AG04449 (cell line): ENCODE measurements at regions not wholly inside any gene's neighbourhood (a gene's known extent, or its start where the extent isn't known, plus 50 kb on each side); places are given as distances from the start of the nearest gene placed in this dataset.

Experiments used
- CTCF ChIA-PET: fragments of 350-600 bp; formaldehyde crosslinking; extraction: SDS; loops from one replicate; lab custom pipeline; 2021; ENCODE audit warnings: antibody characterized with exemption; lab: Yijun Ruan, JAX
- POLR2A ChIA-PET: fragments of 400-600, 350-600 bp; formaldehyde crosslinking; extraction: SDS; loops from one replicate; lab custom pipeline; 2020; ENCODE audit warnings: antibody characterized with exemption, inconsistent platforms; lab: Yijun Ruan, JAX
- DNase-seq: peaks from one replicate; pipeline ENCODE4 v3.0.0-alpha.2; 2010; ENCODE audit warnings: low read depth, low spot score
- H3K4me3 ChIP-seq: 2 replicates; pipeline ENCODE4 v1.5.1; 2011; ENCODE audit warnings: low read depth, mild to moderate bottlenecking, control low read depth, low read length
- TF ChIP-seq, protein P1 (sequence below): IDR thresholded peaks from one replicate; pipeline ENCODE4 v1.5.1; 2011; ENCODE audit warnings: mild to moderate bottlenecking, moderate library complexity, low read length, control low read depth, inconsistent platforms; ENCODE audit not compliant: insufficient read depth; ENCODE audit errors: missing control alignments

DNA sequence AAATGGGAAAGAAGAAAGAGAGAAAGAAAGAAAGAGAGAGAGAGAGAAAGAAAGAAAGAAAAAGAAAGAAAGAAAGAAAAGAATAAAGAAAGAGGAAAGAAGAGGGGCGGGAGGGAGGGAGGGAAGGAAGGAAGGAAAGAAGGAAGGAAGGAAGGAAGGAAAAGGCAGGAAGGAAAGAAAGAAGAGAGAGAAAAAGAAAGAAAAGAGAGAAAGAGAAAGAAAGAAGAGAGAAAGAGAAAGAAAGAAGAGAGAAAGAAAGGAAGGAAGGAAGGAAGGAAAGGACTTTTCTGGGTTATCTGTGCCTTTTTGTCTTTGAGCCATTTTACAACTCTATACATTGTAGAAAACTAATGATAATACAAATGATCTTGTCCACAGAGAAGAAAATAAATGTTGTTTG is 136.6 kb upstream of the SMAD3 start:
- POLR2A ChIA-PET: no interaction called here

DNA sequence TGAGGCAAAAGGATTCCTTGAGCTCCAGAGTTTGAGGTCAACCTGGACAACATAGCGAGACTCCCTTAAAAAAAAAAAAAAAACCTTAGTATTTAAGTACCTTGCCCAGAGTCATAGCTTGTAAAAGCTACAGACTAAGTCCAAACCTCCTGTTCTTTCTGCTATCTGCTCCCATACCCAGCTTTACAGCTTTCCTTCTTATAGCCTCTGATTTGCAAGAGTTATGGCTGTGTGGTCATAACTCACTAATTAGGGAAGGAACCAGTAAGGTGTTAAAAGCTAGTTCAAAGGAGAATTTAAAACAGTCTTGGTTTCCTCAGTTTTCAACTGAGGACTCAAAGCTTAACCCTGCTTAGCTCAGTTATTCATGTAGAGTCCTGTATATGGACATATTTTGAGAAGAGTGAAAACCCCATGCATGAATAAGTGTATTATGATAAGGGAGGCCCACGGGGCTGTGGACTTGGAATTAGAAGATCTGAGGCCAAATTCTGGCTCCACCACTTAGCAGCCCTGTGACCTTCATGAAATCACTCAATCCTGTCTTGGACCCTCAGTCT is 135.5 kb upstream of the SMAD3 start:
- H3K4me3 ChIP-seq: no peak overlapping the region
- ChIA-PET CTCF (no interaction called here), POLR2A (no interaction called here)
- no peak for DNase-seq
- TF ChIP-seq, protein P1, sequence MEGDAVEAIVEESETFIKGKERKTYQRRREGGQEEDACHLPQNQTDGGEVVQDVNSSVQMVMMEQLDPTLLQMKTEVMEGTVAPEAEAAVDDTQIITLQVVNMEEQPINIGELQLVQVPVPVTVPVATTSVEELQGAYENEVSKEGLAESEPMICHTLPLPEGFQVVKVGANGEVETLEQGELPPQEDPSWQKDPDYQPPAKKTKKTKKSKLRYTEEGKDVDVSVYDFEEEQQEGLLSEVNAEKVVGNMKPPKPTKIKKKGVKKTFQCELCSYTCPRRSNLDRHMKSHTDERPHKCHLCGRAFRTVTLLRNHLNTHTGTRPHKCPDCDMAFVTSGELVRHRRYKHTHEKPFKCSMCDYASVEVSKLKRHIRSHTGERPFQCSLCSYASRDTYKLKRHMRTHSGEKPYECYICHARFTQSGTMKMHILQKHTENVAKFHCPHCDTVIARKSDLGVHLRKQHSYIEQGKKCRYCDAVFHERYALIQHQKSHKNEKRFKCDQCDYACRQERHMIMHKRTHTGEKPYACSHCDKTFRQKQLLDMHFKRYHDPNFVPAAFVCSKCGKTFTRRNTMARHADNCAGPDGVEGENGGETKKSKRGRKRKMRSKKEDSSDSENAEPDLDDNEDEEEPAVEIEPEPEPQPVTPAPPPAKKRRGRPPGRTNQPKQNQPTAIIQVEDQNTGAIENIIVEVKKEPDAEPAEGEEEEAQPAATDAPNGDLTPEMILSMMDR: no peak

More for the DNA sequence above, 136.6 kb upstream of the SMAD3 start:
- DNase-seq: no peak
- H3K4me3 ChIP-seq: no peak overlapping the region
- CTCF ChIA-PET: interaction anchor here (1.2 kb wide), 1 partner anchor 17 kb away, joined by 4 read pairs; no protein-coding TSS in a partner anchor
- TF ChIP-seq, protein P1: no peak

DNA sequence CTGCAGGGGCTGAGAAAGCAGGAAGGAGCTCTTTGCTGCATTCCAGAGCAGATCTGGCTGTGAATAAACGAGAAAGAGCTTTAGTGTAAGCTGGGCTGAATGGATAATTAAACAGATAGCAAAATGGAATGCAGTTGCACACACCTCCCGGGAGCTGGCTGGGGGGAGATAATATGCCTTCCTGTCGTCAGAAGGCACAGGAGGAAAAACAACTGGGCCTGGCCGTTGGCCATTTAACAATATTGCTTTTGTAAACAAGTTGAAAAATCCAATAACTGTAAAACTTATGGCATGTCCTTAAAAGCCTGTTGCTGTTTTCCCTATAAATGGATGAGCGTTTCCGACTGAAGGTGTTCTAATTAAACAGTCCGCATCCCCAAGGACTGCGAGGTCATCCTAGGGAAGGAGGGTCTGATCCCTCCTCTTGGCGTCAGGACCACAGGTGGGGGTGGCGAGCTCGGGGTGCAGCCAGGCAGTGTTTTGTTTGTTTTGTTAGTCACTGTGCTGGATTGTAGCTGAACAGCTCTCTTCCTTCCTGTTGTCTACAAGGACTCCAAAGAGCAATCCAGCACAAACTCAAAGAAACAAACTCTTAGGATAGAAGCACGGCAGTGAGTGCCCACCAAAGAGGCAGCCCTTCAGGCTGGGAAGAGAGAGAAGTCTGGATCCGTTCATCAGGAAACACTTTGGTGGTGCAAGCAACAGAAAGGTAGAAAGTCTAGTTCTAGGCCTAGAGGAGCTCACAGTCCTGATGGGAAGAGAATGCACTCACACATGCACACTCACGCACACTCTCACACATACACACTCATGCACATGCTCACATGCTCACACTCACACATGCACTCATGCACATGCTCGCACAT is 133.4 kb upstream of the SMAD3 start:
- peak overlapping the region; percentile 13 for H3K4me3 ChIP-seq
- CTCF ChIA-PET: interaction anchor here (0.6 to 2.7 kb wide), 4 partner anchors 9 to 738 kb away, joined by 3 to 8 read pairs (median 3); no protein-coding TSS in a partner anchor
- POLR2A ChIA-PET: interaction anchor here (1.2 kb wide), 1 partner anchor 13 kb away, joined by 3 read pairs; no protein-coding TSS in a partner anchor

DNA sequence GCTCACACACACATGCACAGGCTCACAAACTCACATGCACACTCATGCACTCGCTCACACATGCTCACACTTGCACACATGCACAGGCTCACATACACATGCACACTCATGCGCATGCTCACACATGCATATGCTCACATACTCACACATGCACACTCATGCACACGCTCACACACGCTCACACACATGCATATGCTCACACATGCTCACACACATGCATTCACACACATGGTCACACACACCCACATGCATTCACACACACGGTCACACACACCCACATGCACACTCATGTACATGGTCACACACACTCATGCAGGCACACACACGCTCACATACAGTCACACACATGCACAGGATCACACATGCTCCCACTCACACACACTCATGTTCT is 132.8 kb upstream of the SMAD3 start:
- POLR2A ChIA-PET: no interaction called here
- TF ChIP-seq, protein P1: no peak
- no peak overlapping the region for H3K4me3 ChIP-seq
- DNase-seq: no peak
- CTCF ChIA-PET: interaction anchor here (1.0 to 2.7 kb wide), 3 partner anchors 10 to 31 kb away, joined by 3 to 8 read pairs (median 4); no protein-coding TSS in a partner anchor

More for the DNA sequence above, 133.4 kb upstream of the SMAD3 start:
- TF ChIP-seq, protein P1: no peak
- DNase-seq: no peak

DNA sequence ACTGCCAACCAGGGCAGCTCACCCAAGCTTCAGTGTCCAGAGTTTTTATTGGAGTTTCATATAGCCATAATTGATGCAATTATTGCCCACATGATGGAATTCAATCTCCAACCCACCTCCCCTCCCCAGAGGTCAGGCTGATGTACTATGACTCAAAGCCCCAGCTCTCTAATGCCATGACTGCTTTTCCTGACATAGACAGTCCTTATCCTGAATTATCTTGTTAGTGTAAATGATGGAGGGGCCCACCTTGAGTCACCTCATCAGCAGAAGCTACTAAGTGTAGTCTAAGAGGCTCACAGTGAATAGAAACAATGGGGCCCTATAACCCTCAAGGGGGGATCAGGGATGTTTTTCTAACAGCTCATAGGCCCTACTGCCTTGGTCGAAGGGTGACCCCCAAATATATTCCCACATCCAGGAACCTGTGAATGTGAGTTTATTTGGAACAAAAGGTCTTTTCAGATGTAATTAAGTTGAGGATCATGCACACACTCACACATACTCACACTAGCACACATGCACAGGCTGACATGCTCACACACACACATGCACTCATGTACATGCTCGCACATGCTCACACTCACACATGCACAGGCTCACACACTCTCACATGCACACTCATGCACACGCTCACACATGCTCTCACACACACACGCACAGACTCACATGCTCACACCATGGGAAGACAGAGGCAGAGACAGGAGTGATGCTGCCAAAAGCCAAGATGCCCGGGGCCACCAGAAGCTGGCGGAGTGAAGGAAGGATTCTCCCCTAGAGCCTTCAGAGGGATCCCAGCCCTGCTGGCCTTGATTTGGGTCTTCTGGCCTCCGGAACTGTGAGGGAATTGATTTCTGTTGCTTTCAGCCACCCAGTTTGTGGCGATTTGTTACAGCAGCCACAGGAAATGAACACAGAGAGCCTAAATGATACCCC is 131.2 kb upstream of the SMAD3 start:
- TF ChIP-seq, protein P1: no peak

More for the DNA sequence above, 131.2 kb upstream of the SMAD3 start:
- CTCF ChIA-PET: interaction anchor here (0.7 to 2.7 kb wide), 6 partner anchors 12 to 500 kb away, joined by 3 to 8 read pairs (median 4); no protein-coding TSS in a partner anchor
- POLR2A ChIA-PET: no interaction called here
- DNase-seq: no peak
- H3K4me3 ChIP-seq: no peak overlapping the region
